Lower leg skin (tissue), 3 donors: ENCODE measurements at regions not wholly inside any gene's neighbourhood (a gene's known extent, or its start where the extent isn't known, plus 50 kb on each side); places are given as distances from the start of the nearest gene placed in this dataset.

ENCODE experiments used
- CTCF ChIP-seq, 3 donors: fragments of 450-650 bp; IDR thresholded peaks; one replicate each; pipeline ENCODE4 v1.5.1; 2016; ENCODE audit warnings: antibody characterized with exemption in 3 of 3, mild to moderate bottlenecking in 3 of 3, moderate library complexity in 2 of 3
- POLR2A ChIP-seq, 2 donors: fragments of 450-650 bp; IDR thresholded peaks; one replicate each; pipeline ENCODE4 v1.6.1; 2016 to 2017; ENCODE audit warnings: antibody characterized with exemption in 2 of 2, mild to moderate bottlenecking in 1 of 2, moderate library complexity in 1 of 2

GRCh38 chr15:87602371-87602770 lies 654.2 kb downstream of the NTRK3 start:
- TF ChIP-seq POLR2A (IDR thresholded peaks at IDR 0.05) (no peak), CTCF (IDR thresholded peaks at IDR 0.05) (no peak)
